ENCODE measurements at regions not wholly inside any gene's neighbourhood (a gene's known extent, or its start where the extent isn't known, plus 50 kb on each side); places are given as distances from the start of the nearest gene placed in this dataset.

DNA sequence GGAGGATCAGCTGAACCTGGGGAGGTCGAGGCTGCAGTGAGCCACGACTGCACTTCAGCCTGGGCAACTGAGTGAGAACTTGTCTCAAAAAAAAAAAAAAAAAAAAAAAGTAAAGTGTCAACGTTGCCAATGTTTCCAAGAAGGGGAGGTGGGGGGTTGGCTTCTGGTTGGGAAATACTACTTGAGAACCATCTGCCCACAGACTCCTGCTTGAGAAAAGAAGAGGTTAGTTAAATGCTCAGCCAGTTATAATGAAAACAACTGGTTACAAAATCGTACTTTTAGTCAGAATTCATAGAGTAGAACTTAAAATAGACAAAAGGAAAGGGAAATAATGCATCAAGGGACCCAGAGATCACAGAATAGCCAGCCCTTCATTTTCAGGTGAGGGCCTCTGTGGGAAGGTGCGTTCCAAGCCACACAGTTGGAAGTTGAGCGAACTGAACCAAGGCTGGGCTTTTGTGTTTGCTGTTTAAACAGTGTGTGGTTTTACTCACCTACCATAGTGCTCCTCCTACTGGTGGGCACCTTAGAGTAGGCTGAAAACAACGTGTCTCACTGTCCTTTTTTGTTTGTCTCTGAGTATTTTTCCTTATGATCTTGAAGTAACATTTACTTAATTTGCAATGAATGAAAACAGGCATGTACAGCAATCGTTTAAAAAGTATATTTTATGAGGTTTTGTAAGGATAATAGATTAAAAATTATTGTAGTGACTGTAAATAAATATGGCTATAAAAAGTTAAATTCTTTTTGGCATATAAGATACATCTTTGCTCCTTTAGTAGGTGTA is 200.7 kb downstream of the BCAS1 start:
- peaks cover 48% of the 10 kb centered on the region for H3K4me1 ChIP-seq (ENCODE audit: insufficient read depth, low read length)
- peak overlapping the region; percentile 85 for H3K27ac ChIP-seq (ENCODE audit: low read depth, low read length)

DNA sequence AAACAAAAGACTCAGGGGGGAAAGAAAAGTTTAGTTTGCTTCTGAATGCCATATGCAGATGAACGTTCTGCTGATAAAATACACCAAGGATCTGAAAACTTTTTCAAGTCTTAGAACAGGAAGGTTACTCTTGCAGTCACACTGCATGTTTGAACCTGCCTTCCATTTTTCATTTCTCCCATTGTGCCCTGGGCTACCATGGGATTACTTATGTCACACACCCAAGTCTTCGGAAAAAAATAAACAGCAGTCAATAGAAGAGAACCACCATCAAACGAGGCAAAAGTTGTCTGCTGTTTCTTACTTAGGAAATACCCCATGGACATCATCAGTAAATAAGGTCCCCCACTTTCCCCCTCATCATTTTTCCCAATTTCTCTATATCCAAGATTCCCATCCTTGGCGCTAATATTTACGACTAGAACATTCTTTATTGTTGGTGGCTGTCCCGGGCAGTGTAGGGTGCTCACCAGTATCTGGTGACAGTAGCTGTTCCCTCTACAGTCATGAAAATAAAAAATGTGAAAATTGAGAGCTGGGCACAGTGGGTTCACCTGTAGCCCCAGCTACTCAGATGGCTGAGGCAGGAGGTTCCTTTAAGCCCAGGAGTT is 202.5 kb downstream of the BCAS1 start:
- Histone ChIP-seq H4K20me1 (ENCODE audit: insufficient read depth, low read length) (no peaks in the 10 kb centered on the region), H3K4me2 (ENCODE audit: insufficient read depth, low read length) (no peak overlapping the region), H3K4me1 (ENCODE audit: insufficient read depth, low read length) (peaks cover 46% of the 10 kb centered on the region), H2AFZ (ENCODE audit: low read length) (peak overlapping the region; percentile 78), H3K9me3 (ENCODE audit: low read depth, low read length) (no peaks in the 10 kb centered on the region), H3K4me3 (ENCODE audit: insufficient read depth, low read length) (no peak overlapping the region), H3K27me3 (ENCODE audit: insufficient read depth, low read length) (no peaks in the 10 kb centered on the region), H3K36me3 (ENCODE audit: insufficient read depth, low read length) (no peaks in the 10 kb centered on the region), H3K79me2 (ENCODE audit: insufficient read depth, low read length) (no peaks in the 10 kb centered on the region), H3K27ac (ENCODE audit: low read depth, low read length) (peak overlapping the region; percentile 81)
- TF ChIP-seq, protein P1, sequence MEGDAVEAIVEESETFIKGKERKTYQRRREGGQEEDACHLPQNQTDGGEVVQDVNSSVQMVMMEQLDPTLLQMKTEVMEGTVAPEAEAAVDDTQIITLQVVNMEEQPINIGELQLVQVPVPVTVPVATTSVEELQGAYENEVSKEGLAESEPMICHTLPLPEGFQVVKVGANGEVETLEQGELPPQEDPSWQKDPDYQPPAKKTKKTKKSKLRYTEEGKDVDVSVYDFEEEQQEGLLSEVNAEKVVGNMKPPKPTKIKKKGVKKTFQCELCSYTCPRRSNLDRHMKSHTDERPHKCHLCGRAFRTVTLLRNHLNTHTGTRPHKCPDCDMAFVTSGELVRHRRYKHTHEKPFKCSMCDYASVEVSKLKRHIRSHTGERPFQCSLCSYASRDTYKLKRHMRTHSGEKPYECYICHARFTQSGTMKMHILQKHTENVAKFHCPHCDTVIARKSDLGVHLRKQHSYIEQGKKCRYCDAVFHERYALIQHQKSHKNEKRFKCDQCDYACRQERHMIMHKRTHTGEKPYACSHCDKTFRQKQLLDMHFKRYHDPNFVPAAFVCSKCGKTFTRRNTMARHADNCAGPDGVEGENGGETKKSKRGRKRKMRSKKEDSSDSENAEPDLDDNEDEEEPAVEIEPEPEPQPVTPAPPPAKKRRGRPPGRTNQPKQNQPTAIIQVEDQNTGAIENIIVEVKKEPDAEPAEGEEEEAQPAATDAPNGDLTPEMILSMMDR (IDR thresholded peaks at IDR 0.05; ENCODE audit: extremely low read depth, low read depth, low read length) = no peak
- no peak for DNase-seq (ENCODE audit: insufficient read length, low spot score, missing footprints)

More for the DNA sequence above, 200.7 kb downstream of the BCAS1 start:
- no peaks in the 10 kb centered on the region for H3K27me3 ChIP-seq (ENCODE audit: insufficient read depth, low read length)
- peak overlapping the region; percentile 62 for H3K4me2 ChIP-seq (ENCODE audit: insufficient read depth, low read length)
- peak overlapping the region; percentile 37 for H3K4me3 ChIP-seq (ENCODE audit: insufficient read depth, low read length)
- TF ChIP-seq, protein P1 (IDR thresholded peaks at IDR 0.05; ENCODE audit: extremely low read depth, low read depth, low read length) = peak; percentile 86
- H2AFZ ChIP-seq (ENCODE audit: low read length) = peak overlapping the region; percentile 85
- no peaks in the 10 kb centered on the region for H3K36me3 ChIP-seq (ENCODE audit: insufficient read depth, low read length)
- no peaks in the 10 kb centered on the region for H4K20me1 ChIP-seq (ENCODE audit: insufficient read depth, low read length)
- DNase-seq (ENCODE audit: insufficient read length, low spot score, missing footprints) = no peak
- H3K79me2 ChIP-seq (ENCODE audit: insufficient read depth, low read length) = no peaks in the 10 kb centered on the region
- H3K9me3 ChIP-seq (ENCODE audit: low read depth, low read length) = no peaks in the 10 kb centered on the region

DNA sequence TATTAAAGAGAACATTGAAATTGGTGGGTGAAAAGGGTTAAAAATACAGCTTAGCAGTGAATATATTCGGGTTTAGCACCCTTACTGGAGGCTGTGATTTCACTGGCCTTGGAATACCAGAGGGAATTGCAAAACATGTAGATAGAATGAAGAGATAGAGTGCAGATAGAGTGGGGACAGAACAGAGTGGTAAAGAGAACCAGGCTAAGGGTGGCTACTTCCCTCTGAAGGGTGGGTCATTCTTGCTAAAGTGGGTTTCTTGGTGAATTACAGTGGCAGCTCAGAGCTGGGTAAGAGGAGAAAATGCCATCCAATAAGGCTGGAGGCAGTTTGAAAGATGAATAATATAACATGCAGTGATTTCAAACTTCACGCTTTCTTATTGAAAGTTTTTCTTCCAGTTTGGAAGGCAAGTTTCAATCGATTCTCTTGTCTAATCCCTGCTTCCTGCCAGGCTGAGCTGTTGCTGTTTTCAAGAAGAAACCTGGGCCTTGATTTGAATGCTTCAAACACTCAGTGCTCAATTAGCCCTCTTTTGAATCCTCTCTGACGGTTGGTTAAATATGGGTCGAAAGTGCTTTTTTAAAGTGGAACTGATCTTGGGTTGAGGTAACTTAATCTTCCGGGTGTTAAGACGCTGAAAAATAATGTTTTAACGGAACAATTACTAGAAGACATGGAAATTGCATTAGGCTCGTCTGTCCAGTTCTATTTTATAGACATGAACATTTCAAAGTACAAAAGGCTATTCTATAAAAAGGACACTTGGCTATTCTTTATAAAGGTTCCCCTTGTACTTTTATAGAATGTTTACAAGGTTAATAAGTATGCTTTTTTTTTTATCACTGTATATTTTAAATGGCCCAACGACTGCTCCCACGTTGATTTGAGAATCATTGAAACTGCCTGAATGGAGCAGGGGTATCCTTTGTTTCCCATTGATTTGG is 203.3 kb downstream of the BCAS1 start:
- Histone ChIP-seq H3K79me2 (ENCODE audit: insufficient read depth, low read length) (no peaks in the 10 kb centered on the region), H3K27me3 (ENCODE audit: insufficient read depth, low read length) (no peaks in the 10 kb centered on the region), H3K9me3 (ENCODE audit: low read depth, low read length) (no peaks in the 10 kb centered on the region), H3K4me3 (ENCODE audit: insufficient read depth, low read length) (no peak overlapping the region), H3K27ac (ENCODE audit: low read depth, low read length) (peak overlapping the region; percentile 81), H4K20me1 (ENCODE audit: insufficient read depth, low read length) (no peaks in the 10 kb centered on the region), H2AFZ (ENCODE audit: low read length) (peak overlapping the region; percentile 78), H3K4me1 (ENCODE audit: insufficient read depth, low read length) (peaks cover 38% of the 10 kb centered on the region), H3K4me2 (ENCODE audit: insufficient read depth, low read length) (peak overlapping the region; percentile 64), H3K36me3 (ENCODE audit: insufficient read depth, low read length) (no peaks in the 10 kb centered on the region)
- TF ChIP-seq, protein P1 (IDR thresholded peaks at IDR 0.05; ENCODE audit: extremely low read depth, low read depth, low read length) = no peak
- DNase-seq (ENCODE audit: insufficient read length, low spot score, missing footprints) = no peak
